ENCODE measurements at regions not wholly inside any gene's neighbourhood (a gene's known extent, or its start where the extent isn't known, plus 50 kb on each side); places are given as distances from the start of the nearest gene placed in this dataset.

DNA sequence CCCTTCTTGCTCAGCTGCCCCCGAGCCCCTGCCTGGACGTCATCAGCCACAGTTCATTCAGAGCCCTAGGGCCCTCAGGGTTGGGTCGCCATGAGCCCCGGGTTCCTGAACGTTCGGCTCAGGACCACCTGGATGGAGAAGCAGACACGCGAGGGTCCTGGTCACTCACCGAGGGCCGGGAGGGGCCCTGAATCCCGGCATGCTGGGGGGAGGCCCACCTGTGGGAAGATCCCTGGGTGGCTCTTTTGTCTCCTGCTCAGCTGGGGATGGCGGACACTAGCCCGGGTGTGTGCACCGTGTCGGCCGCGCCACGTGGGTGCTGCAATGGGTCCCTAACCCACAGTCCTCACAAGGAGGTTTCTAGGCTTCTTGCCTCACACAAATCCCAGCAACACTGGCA lies 78.1 kb upstream of the TTC34 start:
- Histone ChIP-seq H3K27ac (ENCODE audit: low read length) (no peak overlapping the region), H3K36me3 (ENCODE audit: control insufficient read depth, insufficient read depth, low read length) (no peaks in the 10 kb centered on the region), H3K27me3 (ENCODE audit: control insufficient read depth, insufficient read depth, low read length) (no peaks in the 10 kb centered on the region), H3K4me3 (ENCODE audit: low read length) (no peak overlapping the region), H3K9me3 (ENCODE audit: control insufficient read depth, insufficient read depth, low read length) (no peaks in the 10 kb centered on the region), H3K4me1 (ENCODE audit: control insufficient read depth, insufficient read depth, low read length) (no peaks in the 10 kb centered on the region)
- ATAC-seq (no peak), DNase-seq (no peak)
- Mint-ChIP-seq H3K4me1 (no peaks in the 10 kb centered on the region), H3K27me3 (ENCODE audit: low read depth in 2 of 2) (no peaks in the 10 kb centered on the region), H3K9me3 (no peaks in the 10 kb centered on the region), H3K36me3 (no peaks in the 10 kb centered on the region), H3K4me3 (no peak overlapping the region), H3K27ac (no peak overlapping the region)
- TF ChIP-seq, protein P1, sequence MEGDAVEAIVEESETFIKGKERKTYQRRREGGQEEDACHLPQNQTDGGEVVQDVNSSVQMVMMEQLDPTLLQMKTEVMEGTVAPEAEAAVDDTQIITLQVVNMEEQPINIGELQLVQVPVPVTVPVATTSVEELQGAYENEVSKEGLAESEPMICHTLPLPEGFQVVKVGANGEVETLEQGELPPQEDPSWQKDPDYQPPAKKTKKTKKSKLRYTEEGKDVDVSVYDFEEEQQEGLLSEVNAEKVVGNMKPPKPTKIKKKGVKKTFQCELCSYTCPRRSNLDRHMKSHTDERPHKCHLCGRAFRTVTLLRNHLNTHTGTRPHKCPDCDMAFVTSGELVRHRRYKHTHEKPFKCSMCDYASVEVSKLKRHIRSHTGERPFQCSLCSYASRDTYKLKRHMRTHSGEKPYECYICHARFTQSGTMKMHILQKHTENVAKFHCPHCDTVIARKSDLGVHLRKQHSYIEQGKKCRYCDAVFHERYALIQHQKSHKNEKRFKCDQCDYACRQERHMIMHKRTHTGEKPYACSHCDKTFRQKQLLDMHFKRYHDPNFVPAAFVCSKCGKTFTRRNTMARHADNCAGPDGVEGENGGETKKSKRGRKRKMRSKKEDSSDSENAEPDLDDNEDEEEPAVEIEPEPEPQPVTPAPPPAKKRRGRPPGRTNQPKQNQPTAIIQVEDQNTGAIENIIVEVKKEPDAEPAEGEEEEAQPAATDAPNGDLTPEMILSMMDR (IDR thresholded peaks at IDR 0.05), result no peak
- intact Hi-C loops (cut with micrococcal nuclease), result no loop called here
- WGBS (ENCODE audit: insufficient coverage), result 88% methylated on average over 18 of the region's 18 CpGs

DNA sequence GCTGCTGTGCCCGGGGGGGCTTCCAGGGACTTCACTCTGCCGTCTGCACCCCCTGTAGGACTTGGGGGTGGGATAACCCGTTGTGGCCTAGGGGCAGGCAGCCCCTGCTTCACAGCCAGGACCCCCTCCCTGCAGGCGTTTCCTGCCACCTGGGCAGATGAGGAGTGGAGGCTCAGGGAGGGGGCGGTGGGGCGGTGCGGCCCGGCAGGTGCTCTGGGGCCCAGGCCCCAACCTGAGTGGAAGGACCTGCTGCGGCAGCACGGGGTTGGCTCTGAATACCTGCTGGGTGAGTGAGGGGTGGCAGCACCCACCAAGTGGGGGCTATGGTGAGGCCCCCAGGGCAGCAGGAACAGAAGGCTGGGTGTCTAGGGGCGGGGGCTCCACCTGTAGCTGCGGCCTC lies 78.6 kb upstream of the TTC34 start:
- no peaks in the 10 kb centered on the region for H3K27me3 ChIP-seq (ENCODE audit: control insufficient read depth, insufficient read depth, low read length)
- H3K9me3 ChIP-seq (ENCODE audit: control insufficient read depth, insufficient read depth, low read length), result no peaks in the 10 kb centered on the region
- H3K36me3 ChIP-seq (ENCODE audit: control insufficient read depth, insufficient read depth, low read length), result no peaks in the 10 kb centered on the region
- no peaks in the 10 kb centered on the region for H3K27me3 Mint-ChIP-seq (ENCODE audit: low read depth in 2 of 2)
- no peak for DNase-seq
- no peaks in the 10 kb centered on the region for H3K9me3 Mint-ChIP-seq
- no peak overlapping the region for H3K27ac ChIP-seq (ENCODE audit: low read length)
- H3K4me3 Mint-ChIP-seq, result no peak overlapping the region
- no peaks in the 10 kb centered on the region for H3K36me3 Mint-ChIP-seq
- ATAC-seq, result no peak
- H3K4me1 Mint-ChIP-seq, result no peaks in the 10 kb centered on the region
- no peaks in the 10 kb centered on the region for H3K4me1 ChIP-seq (ENCODE audit: control insufficient read depth, insufficient read depth, low read length)
- intact Hi-C loops (cut with micrococcal nuclease), result no loop called here
- 62% methylated on average over 12 of the region's 12 CpGs for WGBS (ENCODE audit: insufficient coverage)
- no peak overlapping the region for H3K27ac Mint-ChIP-seq
- TF ChIP-seq, protein P1 (IDR thresholded peaks at IDR 0.05), result no peak
- no peak overlapping the region for H3K4me3 ChIP-seq (ENCODE audit: low read length)

DNA sequence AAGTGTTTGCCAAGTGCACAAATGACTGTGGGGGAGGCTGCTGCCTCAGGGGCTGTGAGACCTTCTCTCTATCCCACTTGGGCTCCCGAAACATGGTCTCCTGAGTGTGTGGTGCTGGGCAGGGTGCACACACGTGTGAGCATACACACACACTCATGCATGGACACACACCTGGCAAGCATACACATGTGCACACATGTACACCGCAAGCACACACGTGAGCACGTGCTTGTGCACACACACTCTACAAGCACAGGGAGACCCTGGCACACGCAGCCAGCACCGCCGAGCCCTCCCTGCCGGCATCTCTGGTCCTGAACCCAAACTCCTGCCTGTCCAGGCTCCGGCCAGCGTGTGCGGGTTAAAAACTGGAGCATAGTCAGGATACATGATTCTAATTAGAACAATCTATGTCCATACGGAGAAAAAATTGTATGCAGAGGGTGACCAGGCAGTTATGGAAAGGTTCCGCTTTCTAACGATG lies 79.4 kb upstream of the TTC34 start:
- no peak overlapping the region for H3K4me3 Mint-ChIP-seq
- WGBS (ENCODE audit: insufficient coverage), result 92% methylated on average over 15 of the region's 15 CpGs
- Histone ChIP-seq H3K27me3 (ENCODE audit: control insufficient read depth, insufficient read depth, low read length) (no peaks in the 10 kb centered on the region), H3K9me3 (ENCODE audit: control insufficient read depth, insufficient read depth, low read length) (no peaks in the 10 kb centered on the region), H3K4me3 (ENCODE audit: low read length) (no peak overlapping the region), H3K36me3 (ENCODE audit: control insufficient read depth, insufficient read depth, low read length) (no peaks in the 10 kb centered on the region), H3K27ac (ENCODE audit: low read length) (no peak overlapping the region), H3K4me1 (ENCODE audit: control insufficient read depth, insufficient read depth, low read length) (no peaks in the 10 kb centered on the region)
- H3K36me3 Mint-ChIP-seq, result no peaks in the 10 kb centered on the region
- H3K9me3 Mint-ChIP-seq, result no peaks in the 10 kb centered on the region
- TF ChIP-seq, protein P1 (IDR thresholded peaks at IDR 0.05), result no peak
- no peak overlapping the region for H3K27ac Mint-ChIP-seq
- no peak for ATAC-seq
- no peaks in the 10 kb centered on the region for H3K4me1 Mint-ChIP-seq
- intact Hi-C loops (cut with micrococcal nuclease), result no loop called here
- no peaks in the 10 kb centered on the region for H3K27me3 Mint-ChIP-seq (ENCODE audit: low read depth in 2 of 2)
- DNase-seq, result no peak

DNA sequence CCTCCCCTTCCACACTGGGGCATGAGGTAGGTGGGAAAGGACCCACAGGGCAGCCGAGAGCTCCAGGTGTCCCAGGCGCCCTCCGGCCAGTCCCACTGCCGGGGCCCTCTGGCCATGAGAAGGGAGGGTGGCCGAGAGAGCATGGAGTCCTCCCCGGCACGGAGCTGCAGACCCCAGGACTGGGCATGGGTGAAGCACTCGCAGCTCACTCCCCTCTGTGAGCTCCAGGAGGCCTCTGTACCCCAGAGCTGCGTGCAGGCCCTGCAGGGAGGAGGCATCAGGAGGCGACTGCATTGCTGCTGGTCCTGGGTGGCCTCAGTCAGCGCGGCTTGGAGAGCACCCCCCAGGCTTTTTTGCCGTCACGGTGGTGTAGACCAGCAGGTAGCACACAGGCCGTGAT lies 80.1 kb upstream of the TTC34 start:
- DNase-seq (no peak), ATAC-seq (no peak)
- 83% methylated on average over 15 of the region's 15 CpGs for WGBS (ENCODE audit: insufficient coverage)
- H3K4me1 Mint-ChIP-seq, result no peaks in the 10 kb centered on the region
- Histone ChIP-seq H3K36me3 (ENCODE audit: control insufficient read depth, insufficient read depth, low read length) (no peaks in the 10 kb centered on the region), H3K27me3 (ENCODE audit: control insufficient read depth, insufficient read depth, low read length) (no peaks in the 10 kb centered on the region), H3K4me1 (ENCODE audit: control insufficient read depth, insufficient read depth, low read length) (no peaks in the 10 kb centered on the region), H3K27ac (ENCODE audit: low read length) (no peak overlapping the region), H3K9me3 (ENCODE audit: control insufficient read depth, insufficient read depth, low read length) (no peaks in the 10 kb centered on the region), H3K4me3 (ENCODE audit: low read length) (no peak overlapping the region)
- H3K27me3 Mint-ChIP-seq (ENCODE audit: low read depth in 2 of 2), result no peaks in the 10 kb centered on the region
- H3K4me3 Mint-ChIP-seq, result no peak overlapping the region
- intact Hi-C loops (cut with micrococcal nuclease), result no loop called here
- H3K9me3 Mint-ChIP-seq, result no peaks in the 10 kb centered on the region
- no peaks in the 10 kb centered on the region for H3K36me3 Mint-ChIP-seq
- H3K27ac Mint-ChIP-seq, result no peak overlapping the region
- TF ChIP-seq, protein P1 (IDR thresholded peaks at IDR 0.05), result no peak

Measured in natural killer cell (primary cell).